GM18507 (cell line): ENCODE measurements at regions not wholly inside any gene's neighbourhood (a gene's known extent, or its start where the extent isn't known, plus 50 kb on each side); places are given as distances from the start of the nearest gene placed in this dataset.

Experiments
- DNase-seq: peaks from one replicate; pipeline ENCODE4 v3.0.0; 2011; ENCODE audit warnings: low read depth; ENCODE audit not compliant: insufficient read length; ENCODE audit errors: extremely low spot score
- FAIRE-seq: peaks from 2 replicates; lab custom pipeline; 2011; peaks lifted over from hg19 to GRCh38; lab: Jason Lieb, UNC

GRCh38 chr11:56799691-56800210, 51.3 kb upstream of the OR9G4 start:
- DNase-seq, result no peak
- FAIRE-seq, result no peak
